NCI-H128 (cell line): ENCODE measurements at regions not wholly inside any gene's neighbourhood (a gene's known extent, or its start where the extent isn't known, plus 50 kb on each side); places are given as distances from the start of the nearest gene placed in this dataset.
"Not testable (repeated sequence)": the region's sequence is repeated elsewhere in the genome, so short reads cannot be mapped to it uniquely, and the experiment has no call there.

Experiments used
- DNase-seq: peaks from one replicate; lab custom pipeline; 2025; ENCODE audit not compliant: unreplicated experiment; lab: John Stamatoyannopoulos, UW

DNA sequence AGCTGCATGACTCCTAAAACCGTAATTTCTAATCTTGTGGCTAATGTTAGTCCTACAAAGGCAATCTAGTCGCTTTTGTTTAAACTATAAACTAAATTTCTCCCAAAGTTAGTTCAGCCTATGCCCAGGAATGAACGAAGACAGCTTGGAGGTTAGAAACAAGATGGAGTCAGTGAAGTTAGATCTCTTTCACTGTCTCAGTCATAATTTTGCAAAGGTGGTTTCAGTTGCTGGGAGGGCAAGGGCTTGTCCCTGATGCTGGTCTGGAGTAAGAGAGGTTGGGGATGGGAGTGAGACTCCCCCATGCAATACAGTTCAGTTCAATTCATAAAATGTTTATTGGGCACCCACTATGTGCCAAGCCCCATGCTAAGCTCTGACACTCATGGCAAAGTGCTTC lies 362.1 kb downstream of the TYW1 start:
- not testable (repeated sequence) for DNase-seq

DNA sequence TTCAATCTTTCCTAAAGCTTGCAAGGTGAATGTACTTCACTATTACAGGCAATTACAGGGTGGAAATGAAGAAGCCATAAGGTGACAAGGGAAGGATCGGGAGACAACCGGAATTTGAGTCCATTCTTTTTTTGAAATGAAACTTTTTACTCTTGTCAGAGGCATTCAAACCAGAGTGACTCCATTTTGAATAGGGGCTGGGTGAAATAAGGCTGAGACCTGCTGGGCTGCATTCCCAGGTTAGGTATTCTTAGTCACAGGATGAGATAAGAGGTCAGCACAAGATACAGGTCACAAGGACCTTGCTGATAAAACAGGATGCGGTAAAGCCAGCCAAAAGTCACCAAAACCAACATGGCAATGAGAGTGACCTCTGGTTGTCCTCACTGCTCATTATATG lies 363.3 kb downstream of the TYW1 start:
- no peak for DNase-seq

DNA sequence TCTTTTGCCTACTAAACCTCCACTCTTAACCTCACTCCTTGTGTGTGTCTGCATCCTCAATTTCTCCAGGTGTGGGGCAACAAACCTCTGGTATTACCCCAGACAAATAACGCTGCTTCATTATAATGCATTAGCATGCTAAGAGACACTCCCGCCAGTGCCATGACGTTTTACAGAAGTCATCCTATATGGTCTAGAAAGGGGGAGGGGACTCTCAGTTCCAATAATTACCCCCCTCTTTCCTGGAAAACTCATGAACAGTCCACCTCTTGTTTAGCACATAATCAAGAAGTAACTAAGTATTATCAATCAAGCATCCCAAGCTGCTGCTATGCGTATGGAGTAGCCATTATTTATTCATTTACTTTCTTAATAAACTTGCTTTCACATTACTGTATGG lies 364.5 kb downstream of the TYW1 start:
- DNase-seq, result no peak

DNA sequence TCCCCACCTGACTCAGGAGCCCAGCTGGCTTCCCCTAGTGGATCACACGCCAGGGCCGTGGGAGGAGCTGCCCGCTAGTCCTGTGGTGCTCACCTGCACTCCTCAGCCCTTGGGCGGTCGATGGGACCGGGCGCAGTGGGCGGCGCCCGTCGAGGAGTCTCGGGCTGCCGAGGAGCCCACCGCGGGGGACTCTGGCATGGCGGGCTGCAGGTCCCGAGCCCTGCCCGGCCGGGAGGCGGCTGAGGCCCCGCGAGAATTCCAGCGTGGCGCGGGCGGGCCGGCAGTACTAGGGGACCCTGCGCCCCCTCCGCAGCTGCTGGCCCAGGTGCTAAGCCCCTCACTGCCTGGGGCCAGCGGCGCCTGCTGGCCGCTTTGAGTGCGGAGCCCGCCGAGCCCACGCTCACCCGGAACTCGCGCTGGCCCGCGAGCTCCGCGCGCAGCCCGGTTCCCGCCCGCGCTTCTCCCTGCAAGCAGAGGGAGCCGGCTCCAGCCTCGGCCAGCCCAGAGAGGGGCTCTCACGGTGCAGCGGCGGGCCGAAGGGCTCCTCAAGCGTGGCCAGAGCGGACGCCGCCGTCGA lies 367.9 kb downstream of the TYW1 start:
- DNase-seq, result no peak

DNA sequence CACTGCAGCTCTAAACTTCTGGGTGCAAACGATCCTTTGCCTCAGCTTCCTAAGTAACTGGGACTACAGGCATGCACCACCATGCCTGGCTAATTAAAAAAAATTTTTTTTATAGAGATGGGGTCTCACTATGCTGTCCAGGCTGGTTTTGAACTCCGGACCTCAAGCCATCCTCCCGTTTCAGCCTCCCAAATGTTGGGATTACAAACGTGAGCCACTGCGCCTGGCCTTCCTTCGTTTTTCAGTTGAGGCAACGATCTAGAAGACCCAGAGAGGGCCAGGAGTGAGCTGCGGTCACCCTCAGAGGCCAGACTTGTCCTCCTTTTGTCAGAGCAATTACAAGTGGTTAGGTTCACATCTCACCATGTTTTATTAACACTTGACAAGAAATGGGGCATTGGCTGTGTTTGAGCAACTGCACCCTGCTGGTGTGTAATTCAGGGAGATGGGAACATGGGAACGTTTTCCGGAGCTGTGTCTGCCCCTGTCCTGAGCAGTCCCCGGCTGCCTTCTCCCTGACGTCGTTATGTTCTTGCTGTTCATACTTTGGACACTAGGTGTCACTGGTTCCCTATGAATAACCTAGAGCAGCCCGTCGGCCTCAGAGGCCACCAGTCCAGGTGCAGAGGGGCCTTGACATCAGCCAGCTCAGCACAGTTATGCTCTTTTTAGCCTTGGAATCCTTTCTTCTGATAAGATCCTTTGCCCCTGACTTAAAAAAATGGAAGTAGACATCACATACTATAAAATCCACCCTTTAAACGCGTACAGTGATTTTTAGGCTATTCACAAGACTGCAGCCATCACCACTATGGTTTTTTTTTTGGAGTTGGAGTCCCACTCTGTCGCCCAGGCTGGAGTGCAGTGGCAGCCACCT lies 375.0 kb downstream of the TYW1 start:
- DNase-seq, result peak; percentile 64

DNA sequence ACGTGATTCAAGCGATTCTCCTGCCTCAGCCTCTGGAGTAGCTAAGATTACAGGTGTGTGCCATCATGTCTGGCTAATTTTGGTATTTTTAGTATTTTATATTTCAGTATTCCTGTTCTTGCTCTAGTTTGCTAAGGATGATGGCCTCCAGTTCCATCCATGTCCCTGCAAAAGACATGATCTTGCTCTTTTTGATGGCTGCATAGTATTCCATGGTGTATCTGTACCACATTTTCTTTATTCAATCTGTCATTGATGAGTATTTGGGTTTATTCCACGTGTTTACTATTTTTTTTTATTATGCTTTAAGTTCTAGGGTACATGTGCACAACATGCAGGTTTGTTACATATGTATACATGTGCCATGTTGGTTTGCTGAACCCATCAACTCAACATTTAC lies 376.8 kb downstream of the TYW1 start:
- not testable (repeated sequence) for DNase-seq

DNA sequence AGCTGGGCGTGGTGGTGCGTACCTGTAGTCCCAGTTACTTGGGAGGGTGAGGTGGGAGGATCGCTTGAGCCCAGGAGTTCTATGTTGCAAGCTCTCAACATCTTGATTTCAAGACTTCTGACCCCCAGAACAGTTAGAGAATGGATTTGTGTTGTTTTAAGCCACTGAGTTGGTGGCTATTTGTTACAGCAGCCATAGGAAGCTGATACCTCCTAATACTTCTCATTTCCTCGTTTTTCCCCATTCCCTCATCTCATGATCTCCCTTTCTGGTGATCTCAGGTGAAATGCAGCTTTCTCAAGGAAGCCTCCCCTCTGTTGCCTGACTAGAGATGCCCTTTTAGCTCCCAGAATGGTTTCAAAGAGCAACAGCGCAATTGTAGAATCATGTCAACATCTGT lies 378.8 kb downstream of the TYW1 start:
- DNase-seq, result no peak

DNA sequence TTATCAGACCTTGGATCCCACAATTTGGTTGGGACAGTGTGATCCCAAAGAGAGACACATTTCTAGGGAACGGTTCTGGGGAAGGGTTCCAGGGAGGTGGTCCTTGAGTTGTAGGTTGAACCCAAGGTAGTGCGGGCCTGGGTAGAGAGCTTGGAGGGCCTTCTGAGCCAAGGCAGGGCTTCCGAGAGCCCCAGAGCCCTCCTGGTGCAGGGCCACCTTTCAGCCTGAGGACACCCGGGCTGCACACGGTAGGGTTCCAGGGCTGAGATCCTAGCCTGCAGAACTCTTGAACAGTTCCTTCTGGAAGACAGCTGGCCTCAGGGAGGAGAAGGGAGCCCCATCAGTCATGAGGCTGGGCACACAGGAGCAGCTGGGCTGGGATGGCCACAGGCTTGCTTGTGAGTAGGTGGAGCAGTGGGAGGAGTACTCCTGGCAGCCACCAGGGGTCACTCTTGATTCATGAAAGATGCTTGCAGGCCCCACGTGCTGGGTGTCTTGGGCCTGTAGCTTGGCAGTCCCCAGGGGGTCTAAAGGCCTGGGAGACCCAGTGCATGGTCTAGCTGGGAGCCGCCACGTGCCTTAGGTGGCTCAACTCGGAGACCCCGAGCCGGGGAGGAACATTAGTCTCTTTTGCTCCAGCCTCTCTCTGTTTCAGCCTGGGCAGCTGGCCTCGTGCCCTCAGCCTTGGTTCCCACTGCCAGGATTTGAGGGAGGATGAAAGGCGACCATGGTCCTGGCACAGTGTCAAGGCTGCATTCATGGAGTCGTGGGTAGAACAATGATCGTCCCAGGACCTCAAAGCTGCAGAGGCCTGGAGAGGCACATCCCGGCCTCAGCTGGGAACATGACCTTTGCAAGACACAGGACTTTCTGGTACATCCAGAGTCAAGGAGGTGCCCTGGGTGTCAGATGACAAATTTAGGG lies 381.6 kb downstream of the TYW1 start:
- DNase-seq, result peak; percentile 60

DNA sequence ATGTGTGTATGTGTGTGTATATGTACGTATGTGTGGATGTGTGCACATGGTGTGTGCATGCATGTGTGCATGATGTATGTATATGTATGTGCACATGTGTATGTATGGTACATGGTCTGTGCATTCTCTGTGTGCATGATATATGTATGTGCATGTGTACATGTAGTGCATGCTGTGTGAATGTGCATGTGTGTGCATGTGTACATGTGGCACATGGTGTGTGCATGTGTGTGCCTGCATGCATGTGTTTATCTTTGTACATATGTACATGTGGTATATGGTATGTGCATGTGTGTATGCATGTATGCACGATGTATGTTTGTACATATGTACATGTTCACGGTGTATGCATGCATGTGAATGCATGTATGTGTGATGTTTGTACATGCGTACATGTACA lies 383.7 kb downstream of the TYW1 start:
- no peak for DNase-seq

DNA sequence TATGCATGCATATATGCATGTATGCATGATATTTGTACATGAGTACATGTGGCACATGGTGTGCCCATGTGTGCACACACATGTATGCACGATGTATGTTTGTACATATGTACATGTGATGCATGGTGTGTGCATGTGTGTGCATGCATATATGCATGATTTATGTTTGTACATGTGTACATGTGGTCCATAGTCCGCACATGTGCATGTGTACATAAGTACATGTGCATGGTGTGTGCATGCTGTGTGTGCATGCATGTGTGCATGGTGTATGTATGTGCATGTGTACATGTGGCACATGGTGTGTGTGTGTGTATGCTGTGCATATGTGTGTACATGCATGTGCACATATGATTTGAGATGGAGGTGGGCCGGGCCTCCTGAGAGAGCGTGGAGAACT lies 384.2 kb downstream of the TYW1 start:
- DNase-seq, result no peak

DNA sequence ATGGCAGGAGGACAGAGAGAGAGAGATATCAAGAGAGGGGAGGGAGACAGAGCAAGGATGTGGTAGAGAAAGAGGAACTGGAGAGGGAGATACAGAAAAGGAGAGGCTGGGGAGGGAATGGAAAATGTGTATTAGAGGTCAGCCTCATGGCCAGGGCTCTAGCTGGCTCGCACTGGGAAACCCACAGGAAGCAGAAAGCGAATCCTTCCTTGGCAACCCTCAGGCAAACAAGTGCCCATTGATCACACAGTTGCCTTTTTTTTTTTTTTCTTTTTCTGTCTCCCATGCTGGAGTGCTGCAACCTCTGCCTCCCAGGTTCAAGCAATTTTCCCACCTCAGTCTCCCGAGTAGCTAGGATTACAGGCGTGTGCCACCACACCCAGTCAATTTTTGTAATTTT lies 391.2 kb downstream of the TYW1 start:
- no peak for DNase-seq

DNA sequence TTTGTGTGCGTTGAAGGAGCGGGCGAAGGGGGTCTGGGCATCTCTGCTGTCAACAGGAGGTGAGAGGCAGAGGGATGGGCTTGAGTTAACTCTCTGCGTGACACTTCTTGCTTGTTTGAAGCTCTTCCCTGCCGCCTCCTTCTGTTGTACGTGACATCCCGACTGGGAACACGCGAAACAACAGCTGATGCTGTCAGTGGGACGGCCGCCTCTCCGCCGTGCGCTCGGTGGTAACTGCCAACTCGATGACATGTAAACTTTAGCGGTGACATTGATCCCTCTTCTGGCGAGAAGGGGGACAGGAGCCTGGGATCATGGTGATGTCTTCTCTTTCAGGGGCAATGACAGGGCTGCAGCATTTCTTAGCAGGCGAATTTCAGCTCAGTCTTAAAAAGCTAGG lies 394.5 kb downstream of the TYW1 start:
- no peak for DNase-seq

DNA sequence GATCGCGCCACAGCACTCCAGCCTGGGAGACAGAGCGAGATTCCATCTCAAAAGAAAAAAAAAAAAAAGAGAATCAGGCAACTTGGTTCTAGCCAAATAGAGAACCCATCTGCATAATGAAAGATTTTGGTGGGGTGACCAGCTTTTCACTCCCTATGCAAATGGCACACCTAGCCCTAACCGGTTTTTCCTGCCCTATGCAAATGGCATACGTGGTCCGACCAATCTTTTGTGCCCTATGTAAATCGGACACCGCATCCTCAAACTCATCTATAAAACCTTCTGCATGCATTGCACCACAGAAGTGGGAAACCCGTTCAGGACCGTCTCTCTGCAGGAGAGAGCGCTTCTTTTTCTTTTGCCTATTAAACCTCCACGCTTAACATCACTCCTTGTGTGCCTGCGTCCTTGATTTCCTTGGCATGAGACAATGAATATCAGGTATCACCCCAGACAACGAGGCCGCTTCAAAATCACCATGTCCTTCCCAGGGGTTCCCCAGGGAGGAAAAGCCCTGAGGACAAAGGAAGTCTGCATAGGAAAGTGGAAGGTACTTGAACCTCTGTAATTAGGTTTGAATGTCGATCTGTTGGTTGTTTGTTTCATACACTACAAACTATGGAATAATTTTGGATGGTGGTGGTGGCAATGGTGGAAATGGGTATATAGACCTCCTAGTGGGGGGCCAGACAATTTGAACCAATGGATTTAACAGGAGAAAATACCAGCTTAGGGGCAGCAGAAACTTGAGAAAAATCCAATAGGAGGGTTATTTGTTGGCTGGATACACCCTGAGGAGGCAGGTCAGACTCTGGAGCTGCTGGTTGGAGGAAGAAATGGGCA lies 396.2 kb downstream of the TYW1 start:
- no peak for DNase-seq

DNA sequence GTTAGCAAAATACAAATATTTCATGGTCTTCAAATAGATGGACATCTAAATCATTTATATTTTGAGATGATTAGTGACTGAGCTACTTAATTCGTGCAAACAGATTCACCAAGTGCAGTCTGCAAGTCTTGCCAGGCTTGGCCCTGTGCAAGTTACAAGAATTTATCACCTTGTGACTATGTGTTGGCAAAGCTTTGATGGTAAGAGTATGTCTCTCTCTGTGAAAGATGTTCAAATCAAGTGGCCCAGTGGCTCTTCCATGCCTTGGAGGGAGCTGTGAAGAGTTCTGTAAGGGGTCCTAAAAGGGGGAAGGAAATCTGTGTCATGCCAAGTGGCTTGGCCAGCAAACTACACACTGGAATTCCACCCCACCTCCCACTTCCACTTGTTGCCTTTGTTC lies 397.3 kb downstream of the TYW1 start:
- DNase-seq, result no peak

DNA sequence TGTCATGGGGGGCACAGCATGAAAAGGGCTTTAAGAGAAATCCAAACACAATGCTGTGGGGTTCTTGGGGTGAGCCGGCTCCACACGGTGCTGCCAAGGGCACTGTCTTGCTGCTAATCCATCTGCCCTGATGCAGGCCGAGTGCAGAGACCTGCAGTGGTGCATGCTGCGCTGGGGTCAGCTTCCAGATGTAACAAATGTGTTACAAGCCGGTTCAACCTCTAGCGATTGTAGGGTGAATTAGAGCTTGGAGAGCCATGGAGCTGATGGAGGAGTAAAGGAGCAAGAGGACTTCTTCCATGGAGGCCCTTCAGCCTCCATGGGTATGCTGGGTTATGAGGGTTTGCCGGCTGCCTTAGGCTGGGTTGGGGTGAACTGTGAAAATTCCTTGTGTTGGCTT lies 402.3 kb downstream of the TYW1 start:
- DNase-seq, result no peak

DNA sequence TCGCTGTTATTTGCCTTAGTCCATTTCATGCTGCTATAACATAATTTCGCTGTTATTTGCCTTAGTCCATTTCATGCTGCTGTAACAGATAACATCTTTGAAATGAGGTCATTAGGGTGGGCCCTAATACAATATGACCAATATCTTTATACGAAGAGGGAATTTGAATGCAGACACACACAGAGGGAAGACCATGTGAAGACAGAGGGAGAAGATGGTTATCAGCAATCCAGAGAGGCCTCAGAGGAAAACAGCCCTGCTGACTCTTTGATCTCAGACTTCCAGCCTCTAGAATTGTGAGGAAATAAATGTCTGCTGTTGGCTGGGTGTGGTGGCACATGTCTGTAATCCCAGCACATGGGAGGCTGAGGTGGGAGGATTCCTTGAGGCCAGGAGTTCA lies 404.9 kb downstream of the TYW1 start:
- DNase-seq, result no peak

DNA sequence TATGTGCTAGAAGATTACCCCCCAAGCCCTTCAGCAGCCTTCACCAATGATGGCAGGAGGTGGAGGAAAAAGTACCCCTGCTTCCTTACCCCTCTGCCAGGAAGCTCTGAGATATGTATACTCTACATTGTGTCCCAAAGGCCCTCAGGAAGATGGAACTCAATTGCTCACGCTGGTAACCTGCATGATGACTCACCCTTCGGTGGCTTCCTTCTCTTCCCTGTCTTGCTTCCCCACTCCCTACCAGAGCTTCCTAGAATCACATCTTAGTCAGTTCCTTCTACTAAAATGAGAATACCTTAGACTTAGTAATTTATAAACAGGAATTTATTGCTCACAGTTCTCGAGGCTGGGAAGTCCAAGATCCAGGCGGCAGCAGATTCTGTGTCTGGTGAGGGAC lies 405.6 kb downstream of the TYW1 start:
- DNase-seq, result no peak

DNA sequence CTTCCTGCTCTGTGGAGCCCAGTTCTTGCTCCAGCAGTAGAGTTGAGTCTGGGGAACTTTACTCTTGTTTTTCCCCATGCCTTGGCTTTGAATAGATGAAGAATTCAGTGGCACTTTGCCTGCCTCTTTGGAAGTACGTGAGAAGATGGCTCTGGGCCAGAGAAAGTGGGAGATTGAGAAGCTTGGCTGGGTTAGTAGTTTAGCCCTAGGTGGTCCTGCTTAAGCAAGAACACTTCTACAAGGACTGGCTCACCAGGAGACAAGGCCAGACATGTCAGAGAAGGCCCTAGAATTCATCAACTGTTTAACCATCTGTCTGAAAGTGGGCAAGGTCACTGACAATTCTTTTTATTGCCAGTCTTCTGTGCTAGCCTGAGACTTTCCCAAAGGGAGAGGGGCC lies 410.3 kb downstream of the TYW1 start:
- peak; percentile 5 for DNase-seq

DNA sequence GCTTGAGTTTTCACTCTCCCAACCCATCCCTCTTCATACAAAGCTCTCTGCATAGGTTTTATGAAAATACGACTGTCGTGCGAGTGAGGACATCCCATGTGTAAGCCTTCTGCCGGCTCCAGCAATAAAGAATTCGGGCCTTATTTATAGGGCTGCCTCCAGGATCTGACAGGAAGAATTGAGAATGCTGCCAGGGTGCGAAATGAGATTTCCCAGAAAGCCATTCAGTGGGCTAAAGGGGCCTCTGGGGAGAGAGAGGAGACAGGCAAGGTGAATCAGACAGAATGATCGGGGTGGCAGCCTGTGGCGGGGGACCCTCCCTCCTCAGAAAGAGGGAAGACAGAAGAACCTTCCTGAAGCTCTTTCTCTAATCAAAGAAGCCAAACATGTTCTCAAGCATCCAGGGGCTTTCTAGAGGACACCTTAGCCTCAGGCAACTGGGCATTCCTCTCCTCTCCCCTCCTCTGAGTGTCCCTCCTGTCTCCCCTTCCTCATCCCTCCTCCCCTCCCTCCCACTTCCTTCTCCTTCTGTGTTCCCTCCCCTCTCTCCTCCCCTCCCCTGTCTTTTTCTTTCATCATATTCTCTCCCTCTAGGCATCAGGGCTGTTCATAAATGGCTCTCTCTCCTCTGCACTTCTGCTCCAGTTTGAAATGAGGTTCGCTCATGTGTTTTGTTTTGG lies 410.9 kb downstream of the TYW1 start:
- DNase-seq, result no peak

DNA sequence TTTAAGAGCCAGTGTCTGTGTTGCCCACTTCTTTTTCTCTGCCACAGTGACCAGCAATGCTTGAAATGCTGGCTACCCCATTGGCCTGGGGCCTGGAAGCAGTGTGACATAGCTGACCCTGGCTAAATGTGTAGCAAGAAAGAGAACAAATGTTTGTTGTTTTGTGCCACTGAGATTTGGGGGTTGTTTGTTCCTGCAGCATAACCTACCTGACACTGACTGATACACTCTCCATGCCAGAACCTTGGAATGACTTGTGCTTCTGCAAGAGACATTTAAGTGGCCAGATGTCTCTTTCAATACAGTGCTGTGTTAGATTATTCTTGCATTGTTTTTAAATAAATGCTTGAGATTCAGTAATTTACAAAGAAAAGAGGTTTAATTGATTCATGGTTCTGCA lies 411.5 kb downstream of the TYW1 start:
- DNase-seq, result no peak
